ENCODE measurements at regions not wholly inside any gene's neighbourhood (a gene's known extent, or its start where the extent isn't known, plus 50 kb on each side); places are given as distances from the start of the nearest gene placed in this dataset.

- peaks cover 0 to 4% (median 0%) of the 10 kb centered on the region in 7 donors for H3K9me3 Mint-ChIP-seq
- no peak overlapping the region for H3K4me3 Mint-ChIP-seq
- no peaks in the 10 kb centered on the region for H3K36me3 Mint-ChIP-seq
- no peaks in the 10 kb centered on the region for H3K4me1 Mint-ChIP-seq
- Histone ChIP-seq H3K27ac (ENCODE audit: insufficient read depth, low read length, poor library complexity, severe bottlenecking) (no peak overlapping the region), H3K36me3 (ENCODE audit: control insufficient read depth, insufficient read depth, low read length) (no peaks in the 10 kb centered on the region), H3K4me1 (ENCODE audit: control insufficient read depth, insufficient read depth, low read length, poor library complexity, severe bottlenecking) (no peaks in the 10 kb centered on the region), H3K4me3 (ENCODE audit: low read depth, low read length) (no peak overlapping the region), H3K27me3 (ENCODE audit: control insufficient read depth, insufficient read depth, low read length) (no peaks in the 10 kb centered on the region), H3K9me3 (ENCODE audit: control insufficient read depth in 2 of 2, low read length in 2 of 2) (no peaks in the 10 kb centered on the region)
- DNase-seq: no peak
- ATAC-seq (ENCODE audit: low read depth in 2 of 2): no peak
- H3K27ac Mint-ChIP-seq: no peak overlapping the region
- peaks cover 11% of the 10 kb centered on the region for H3K27me3 Mint-ChIP-seq
Measured at GRCh38 chr12:28876196-28876798, 272.8 kb upstream of the FAR2 start.

GRCh38 chr12:28877854-28878253 is 271.2 kb upstream of the FAR2 start:
- no peaks in the 10 kb centered on the region for H3K36me3 ChIP-seq (ENCODE audit: control insufficient read depth, insufficient read depth, low read length)
- DNase-seq (no peak), ATAC-seq (ENCODE audit: low read depth in 2 of 2) (no peak)
- no peak overlapping the region for H3K27ac ChIP-seq (ENCODE audit: insufficient read depth, low read length, poor library complexity, severe bottlenecking)
- no peak overlapping the region for H3K27ac Mint-ChIP-seq
- H3K27me3 ChIP-seq (ENCODE audit: control insufficient read depth, insufficient read depth, low read length): no peaks in the 10 kb centered on the region
- H3K4me3 ChIP-seq (ENCODE audit: low read depth, low read length): no peak overlapping the region
- peaks cover 0 to 6% (median 0%) of the 10 kb centered on the region in 7 donors for H3K9me3 Mint-ChIP-seq
- H3K4me3 Mint-ChIP-seq: no peak overlapping the region
- peaks cover 10% of the 10 kb centered on the region for H3K27me3 Mint-ChIP-seq
- H3K9me3 ChIP-seq (ENCODE audit: control insufficient read depth in 2 of 2, low read length in 2 of 2): no peaks in the 10 kb centered on the region
- H3K4me1 Mint-ChIP-seq: no peaks in the 10 kb centered on the region
- no peaks in the 10 kb centered on the region for H3K4me1 ChIP-seq (ENCODE audit: control insufficient read depth, insufficient read depth, low read length, poor library complexity, severe bottlenecking)
- H3K36me3 Mint-ChIP-seq: no peaks in the 10 kb centered on the region

GRCh38 chr12:28878629-28879028 is 270.4 kb upstream of the FAR2 start:
- Histone ChIP-seq H3K27me3 (ENCODE audit: control insufficient read depth, insufficient read depth, low read length) (no peaks in the 10 kb centered on the region), H3K4me3 (ENCODE audit: low read depth, low read length) (no peak overlapping the region), H3K9me3 (ENCODE audit: control insufficient read depth in 2 of 2, low read length in 2 of 2) (no peaks in the 10 kb centered on the region), H3K4me1 (ENCODE audit: control insufficient read depth, insufficient read depth, low read length, poor library complexity, severe bottlenecking) (no peaks in the 10 kb centered on the region), H3K36me3 (ENCODE audit: control insufficient read depth, insufficient read depth, low read length) (no peaks in the 10 kb centered on the region), H3K27ac (ENCODE audit: insufficient read depth, low read length, poor library complexity, severe bottlenecking) (no peak overlapping the region)
- Mint-ChIP-seq H3K36me3 (no peaks in the 10 kb centered on the region), H3K4me1 (no peaks in the 10 kb centered on the region), H3K27ac (no peak overlapping the region), H3K4me3 (no peak overlapping the region), H3K27me3 (peaks cover 7% of the 10 kb centered on the region), H3K9me3 (peaks cover 0 to 6% (median 2%) of the 10 kb centered on the region in 7 donors)
- ATAC-seq (ENCODE audit: low read depth in 2 of 2): no peak
- no peak for DNase-seq

GRCh38 chr12:28879379-28879778 is 269.7 kb upstream of the FAR2 start:
- Mint-ChIP-seq H3K27ac (no peak overlapping the region), H3K4me1 (no peaks in the 10 kb centered on the region)
- no peak for ATAC-seq (ENCODE audit: low read depth in 2 of 2)

GRCh38 chr12:28882444-28882843 is 266.6 kb upstream of the FAR2 start:
- no peak overlapping the region for H3K27ac Mint-ChIP-seq
- no peak overlapping the region for H3K4me3 ChIP-seq (ENCODE audit: low read depth, low read length)
- peaks cover 0 to 4% (median 1%) of the 10 kb centered on the region in 7 donors for H3K9me3 Mint-ChIP-seq
- H3K9me3 ChIP-seq (ENCODE audit: control insufficient read depth in 2 of 2, low read length in 2 of 2): no peaks in the 10 kb centered on the region
- no peaks in the 10 kb centered on the region for H3K4me1 ChIP-seq (ENCODE audit: control insufficient read depth, insufficient read depth, low read length, poor library complexity, severe bottlenecking)
- H3K4me3 Mint-ChIP-seq: no peak overlapping the region
- no peaks in the 10 kb centered on the region for H3K4me1 Mint-ChIP-seq
- H3K36me3 ChIP-seq (ENCODE audit: control insufficient read depth, insufficient read depth, low read length): no peaks in the 10 kb centered on the region
- H3K36me3 Mint-ChIP-seq: no peaks in the 10 kb centered on the region
- H3K27me3 ChIP-seq (ENCODE audit: control insufficient read depth, insufficient read depth, low read length): no peaks in the 10 kb centered on the region
- no peaks in the 10 kb centered on the region for H3K27me3 Mint-ChIP-seq
- H3K27ac ChIP-seq (ENCODE audit: insufficient read depth, low read length, poor library complexity, severe bottlenecking): no peak overlapping the region
- ATAC-seq (ENCODE audit: low read depth in 2 of 2): no peak
- DNase-seq: no peak

More at GRCh38 chr12:28879379-28879778, 269.7 kb upstream of the FAR2 start:
- no peaks in the 10 kb centered on the region for H3K27me3 ChIP-seq (ENCODE audit: control insufficient read depth, insufficient read depth, low read length)
- H3K36me3 ChIP-seq (ENCODE audit: control insufficient read depth, insufficient read depth, low read length): no peaks in the 10 kb centered on the region
- peaks cover 7% of the 10 kb centered on the region for H3K27me3 Mint-ChIP-seq
- no peaks in the 10 kb centered on the region for H3K9me3 ChIP-seq (ENCODE audit: control insufficient read depth in 2 of 2, low read length in 2 of 2)
- H3K27ac ChIP-seq (ENCODE audit: insufficient read depth, low read length, poor library complexity, severe bottlenecking): no peak overlapping the region
- no peak overlapping the region for H3K4me3 Mint-ChIP-seq
- DNase-seq: no peak
- no peak overlapping the region for H3K4me3 ChIP-seq (ENCODE audit: low read depth, low read length)
- no peaks in the 10 kb centered on the region for H3K36me3 Mint-ChIP-seq
- peaks cover 0 to 6% (median 2%) of the 10 kb centered on the region in 7 donors for H3K9me3 Mint-ChIP-seq
- H3K4me1 ChIP-seq (ENCODE audit: control insufficient read depth, insufficient read depth, low read length, poor library complexity, severe bottlenecking): no peaks in the 10 kb centered on the region

- ATAC-seq (ENCODE audit: low read depth in 2 of 2) (no peak), DNase-seq (no peak)
- Histone ChIP-seq H3K27me3 (ENCODE audit: control insufficient read depth, insufficient read depth, low read length) (no peaks in the 10 kb centered on the region), H3K4me1 (ENCODE audit: control insufficient read depth, insufficient read depth, low read length, poor library complexity, severe bottlenecking) (no peaks in the 10 kb centered on the region), H3K36me3 (ENCODE audit: control insufficient read depth, insufficient read depth, low read length) (no peaks in the 10 kb centered on the region), H3K27ac (ENCODE audit: insufficient read depth, low read length, poor library complexity, severe bottlenecking) (no peak overlapping the region), H3K9me3 (ENCODE audit: control insufficient read depth in 2 of 2, low read length in 2 of 2) (no peaks in the 10 kb centered on the region), H3K4me3 (ENCODE audit: low read depth, low read length) (no peak overlapping the region)
- Mint-ChIP-seq H3K4me1 (no peaks in the 10 kb centered on the region), H3K4me3 (no peak overlapping the region), H3K27me3 (peaks cover 6% of the 10 kb centered on the region), H3K36me3 (no peaks in the 10 kb centered on the region), H3K27ac (no peak overlapping the region), H3K9me3 (peaks cover 0 to 4% (median 1%) of the 10 kb centered on the region in 7 donors)
Measured at GRCh38 chr12:28883406-28883997, 265.6 kb upstream of the FAR2 start.

- ATAC-seq (ENCODE audit: low read depth in 2 of 2) (no peak), DNase-seq (no peak)
- Mint-ChIP-seq H3K4me3 (no peak overlapping the region), H3K9me3 (peaks cover 0 to 4% (median 2%) of the 10 kb centered on the region in 7 donors), H3K36me3 (no peaks in the 10 kb centered on the region), H3K27ac (no peak overlapping the region), H3K27me3 (peaks cover 6% of the 10 kb centered on the region), H3K4me1 (no peaks in the 10 kb centered on the region)
- Histone ChIP-seq H3K4me1 (ENCODE audit: control insufficient read depth, insufficient read depth, low read length, poor library complexity, severe bottlenecking) (no peaks in the 10 kb centered on the region), H3K36me3 (ENCODE audit: control insufficient read depth, insufficient read depth, low read length) (no peaks in the 10 kb centered on the region), H3K27ac (ENCODE audit: insufficient read depth, low read length, poor library complexity, severe bottlenecking) (no peak overlapping the region), H3K4me3 (ENCODE audit: low read depth, low read length) (no peak overlapping the region), H3K9me3 (ENCODE audit: control insufficient read depth in 2 of 2, low read length in 2 of 2) (no peaks in the 10 kb centered on the region), H3K27me3 (ENCODE audit: control insufficient read depth, insufficient read depth, low read length) (no peaks in the 10 kb centered on the region)
Measured at GRCh38 chr12:28884904-28885679, 264.0 kb upstream of the FAR2 start.

Measured in CD4-positive, CD25-positive, alpha-beta regulatory T cell (primary cell).